GM21447 (cell line): ENCODE measurements at regions not wholly inside any gene's neighbourhood (a gene's known extent, or its start where the extent isn't known, plus 50 kb on each side); places are given as distances from the start of the nearest gene placed in this dataset.

ENCODE experiments used
- ATAC-seq: cut with Tn5 transposase; IDR thresholded peaks from one replicate; pipeline ENCODE4 v1.9.1; 2021; ENCODE audit not compliant: unreplicated experiment

- ATAC-seq, result no peak
These were observed 57.9 kb upstream of the LRFN2 start for GRCh38 chr6:40645043-40645442.

GRCh38 chr6:40642837-40643236 lies 55.7 kb upstream of the LRFN2 start:
- ATAC-seq, result no peak

- ATAC-seq, result no peak
These were observed 55.0 kb upstream of the LRFN2 start for GRCh38 chr6:40642190-40642589.

DNA sequence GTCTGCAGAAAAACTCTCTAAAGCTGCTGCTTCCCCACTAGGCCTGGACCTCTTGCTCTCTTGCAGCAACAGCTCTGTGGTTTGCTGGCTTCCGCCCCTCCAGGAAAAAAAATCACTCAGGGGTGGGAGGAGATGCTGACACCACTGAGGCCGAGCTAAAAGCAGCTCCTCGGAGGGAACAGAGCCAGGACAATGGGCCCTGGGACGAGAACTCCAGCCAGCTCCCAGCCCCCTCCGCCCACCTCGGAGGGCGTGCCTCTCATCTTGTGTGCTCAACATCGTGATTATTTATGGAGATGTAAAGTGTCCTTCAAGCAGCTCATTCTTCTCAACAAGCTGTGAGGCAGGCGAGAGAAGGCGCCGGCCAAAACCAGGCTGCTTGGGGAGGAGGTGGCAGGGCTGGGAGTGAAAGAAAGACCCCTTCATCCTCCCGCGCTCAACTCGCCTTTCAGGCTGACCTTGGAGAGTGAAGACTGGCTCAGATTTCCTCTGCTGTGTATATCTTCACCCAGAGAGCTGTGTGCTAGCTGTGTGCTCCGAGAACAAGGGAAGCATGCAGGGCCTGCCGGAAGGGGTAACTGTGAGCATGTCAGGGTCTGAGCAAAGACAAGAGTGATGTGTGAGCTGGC lies 53.5 kb upstream of the LRFN2 start:
- ATAC-seq, result no peak
